Stomach (tissue), 4 donors: ENCODE measurements at regions not wholly inside any gene's neighbourhood (a gene's known extent, or its start where the extent isn't known, plus 50 kb on each side); places are given as distances from the start of the nearest gene placed in this dataset.

Experiments used
- CTCF ChIP-seq, 7 experiments: fragments of 450-650 bp in 4 of 7; fragments of 200-600 bp in 3 of 7; sonication (generic) in 3 of 7; IDR thresholded peaks; one replicate each; pipeline ENCODE4 v1.5.1; 2016 to 2019; ENCODE audit warnings: antibody characterized with exemption in 7 of 7, control low read depth in 2 of 7, mild to moderate bottlenecking in 1 of 7
- EP300 ChIP-seq: sonication (generic); formaldehyde crosslinking; IDR thresholded peaks from one replicate; pipeline ENCODE4 v1.6.1; 2017; ENCODE audit warnings: antibody characterized with exemption
- POLR2A ChIP-seq, 4 donors: fragments of 450-650 bp; IDR thresholded peaks; one replicate each; pipeline ENCODE4 v1.6.1; 2016; ENCODE audit warnings: antibody characterized with exemption in 4 of 4, control low read depth in 2 of 4, mild to moderate bottlenecking in 1 of 4, moderate library complexity in 1 of 4
- POLR2AphosphoS5 ChIP-seq, 3 donors: sonication (generic); formaldehyde crosslinking; IDR thresholded peaks; one replicate each; pipeline ENCODE4 v1.6.1; 2016; ENCODE audit warnings: antibody characterized with exemption in 3 of 3

DNA sequence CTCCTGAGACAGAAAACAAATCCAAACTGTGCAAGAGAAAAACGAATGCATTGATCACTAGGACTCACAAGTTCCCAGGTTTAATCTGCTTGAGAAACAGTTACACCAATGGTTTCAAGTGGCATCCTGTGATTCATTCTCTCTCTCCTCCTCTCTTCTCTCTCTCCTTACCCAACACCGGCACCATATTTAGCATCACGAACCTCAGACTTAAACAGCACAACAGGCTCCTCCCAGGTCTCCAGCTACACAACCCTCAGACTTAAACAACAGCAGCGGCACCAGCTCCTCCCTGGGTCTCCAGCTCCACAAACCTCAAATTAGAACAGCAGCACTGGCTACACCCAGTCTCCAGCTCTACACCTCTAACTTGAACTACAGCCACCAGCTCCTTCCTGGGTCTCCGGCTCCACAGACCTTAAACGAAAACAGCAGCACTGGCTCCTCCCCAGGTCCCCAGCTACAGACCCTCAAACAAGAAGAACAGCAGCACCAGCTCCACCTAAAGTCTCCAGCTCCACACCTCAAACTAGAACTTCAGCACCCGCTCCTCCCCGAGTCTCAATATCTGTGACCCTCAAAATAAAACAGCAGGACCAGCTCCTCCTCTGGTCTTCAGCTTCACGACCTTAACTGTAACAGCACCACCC, 355.9 kb downstream of the PREX1 start:
- TF ChIP-seq POLR2A (IDR thresholded peaks at IDR 0.05) (no peak), CTCF (IDR thresholded peaks at IDR 0.05) (no peak), EP300 (no peak), POLR2AphosphoS5 (IDR thresholded peaks at IDR 0.05) (no peak)
